ENCODE measurements at regions not wholly inside any gene's neighbourhood (a gene's known extent, or its start where the extent isn't known, plus 50 kb on each side); places are given as distances from the start of the nearest gene placed in this dataset.

DNA sequence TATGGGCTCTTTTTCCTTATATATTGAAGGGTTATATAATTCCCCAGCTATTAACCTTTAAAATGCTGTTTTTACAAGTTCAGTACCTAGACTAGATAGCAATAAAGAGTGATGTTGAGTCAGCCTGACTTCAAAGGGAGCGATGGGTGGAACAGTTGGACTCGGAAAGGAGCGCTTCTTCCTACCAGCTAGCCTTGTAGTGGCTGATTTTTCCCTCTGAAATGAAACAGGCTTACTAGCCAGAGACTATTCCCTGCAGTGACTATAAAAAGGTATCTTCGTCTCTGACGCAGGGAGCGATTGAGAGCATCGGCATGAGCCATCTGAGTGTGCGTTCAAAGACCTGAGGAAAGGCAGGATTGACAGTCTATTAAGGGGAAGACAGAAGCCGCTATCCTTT is 66.0 kb upstream of the GRAMD1B start:
- TF ChIP-seq POLR2AphosphoS5 (IDR thresholded peaks at IDR 0.05) (no peak), POLR2A (IDR thresholded peaks at IDR 0.05; ENCODE audit: low read depth) (no peak), EP300 (IDR thresholded peaks at IDR 0.05) (no peak)
- TF ChIP-seq, protein P1, sequence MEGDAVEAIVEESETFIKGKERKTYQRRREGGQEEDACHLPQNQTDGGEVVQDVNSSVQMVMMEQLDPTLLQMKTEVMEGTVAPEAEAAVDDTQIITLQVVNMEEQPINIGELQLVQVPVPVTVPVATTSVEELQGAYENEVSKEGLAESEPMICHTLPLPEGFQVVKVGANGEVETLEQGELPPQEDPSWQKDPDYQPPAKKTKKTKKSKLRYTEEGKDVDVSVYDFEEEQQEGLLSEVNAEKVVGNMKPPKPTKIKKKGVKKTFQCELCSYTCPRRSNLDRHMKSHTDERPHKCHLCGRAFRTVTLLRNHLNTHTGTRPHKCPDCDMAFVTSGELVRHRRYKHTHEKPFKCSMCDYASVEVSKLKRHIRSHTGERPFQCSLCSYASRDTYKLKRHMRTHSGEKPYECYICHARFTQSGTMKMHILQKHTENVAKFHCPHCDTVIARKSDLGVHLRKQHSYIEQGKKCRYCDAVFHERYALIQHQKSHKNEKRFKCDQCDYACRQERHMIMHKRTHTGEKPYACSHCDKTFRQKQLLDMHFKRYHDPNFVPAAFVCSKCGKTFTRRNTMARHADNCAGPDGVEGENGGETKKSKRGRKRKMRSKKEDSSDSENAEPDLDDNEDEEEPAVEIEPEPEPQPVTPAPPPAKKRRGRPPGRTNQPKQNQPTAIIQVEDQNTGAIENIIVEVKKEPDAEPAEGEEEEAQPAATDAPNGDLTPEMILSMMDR (IDR thresholded peaks at IDR 0.05): no peak

All from esophagus muscularis mucosa (tissue), 4 donors.